ENCODE measurements at regions not wholly inside any gene's neighbourhood (a gene's known extent, or its start where the extent isn't known, plus 50 kb on each side); places are given as distances from the start of the nearest gene placed in this dataset.

- POLR2A ChIA-PET (ENCODE audit: unreplicated experiment): no interaction called here
- H2AFZ ChIP-seq (ENCODE audit: low read length): no peak overlapping the region
- H4K20me1 ChIP-seq (ENCODE audit: low read length): no peaks in the 10 kb centered on the region
Measured at GRCh38 chr1:40922969-40923368, 56.5 kb upstream of the CTPS1 start.

GRCh38 chr1:40923511-40924020 is 55.9 kb upstream of the CTPS1 start:
- Histone ChIP-seq H3K4me1 (ENCODE audit: insufficient read depth, low read length) (no peaks in the 10 kb centered on the region), H3K9ac (ENCODE audit: low read length) (no peak overlapping the region), H3K4me2 (ENCODE audit: low read length) (no peak overlapping the region), H3F3A (ENCODE audit: low read length, unreplicated experiment) (no peaks in the 10 kb centered on the region), H3K36me3 (ENCODE audit: low read depth, low read length) (no peaks in the 10 kb centered on the region), H3K9me3 (ENCODE audit: low read length) (no peaks in the 10 kb centered on the region), H3K4me3 (ENCODE audit: low read length) (no peak overlapping the region), H3K27ac (ENCODE audit: low read length) (no peak overlapping the region), H2AFZ (ENCODE audit: low read length) (no peak overlapping the region), H4K20me1 (ENCODE audit: low read length) (no peaks in the 10 kb centered on the region), H3K27me3 (ENCODE audit: low read length) (no peaks in the 10 kb centered on the region), H3K79me2 (ENCODE audit: low read length) (no peaks in the 10 kb centered on the region), H3K9me2 (replicated peaks; ENCODE audit: low read length) (no peaks in the 10 kb centered on the region)
- ChIA-PET CTCF (no interaction called here), POLR2A (ENCODE audit: unreplicated experiment) (no interaction called here)
- ATAC-seq: no peak
- BruUV-seq (replicated peaks): no TSS peak
- no peak for DNase-seq
- no peak for TF ChIP-seq EZH2 (IDR thresholded peaks at IDR 0.05; ENCODE audit: low read length, unreplicated experiment)
- intact Hi-C loops (cut with micrococcal nuclease): no loop called here

More at GRCh38 chr1:40922969-40923368, 56.5 kb upstream of the CTPS1 start:
- CTCF ChIA-PET: no interaction called here
- H3K4me2 ChIP-seq (ENCODE audit: low read length): no peak overlapping the region
- DNase-seq: no peak
- H3K4me3 ChIP-seq (ENCODE audit: low read length): no peak overlapping the region
- TF ChIP-seq EZH2 (IDR thresholded peaks at IDR 0.05; ENCODE audit: low read length, unreplicated experiment): no peak
- no peak for TF ChIP-seq EZH2phosphoT487 (IDR thresholded peaks at IDR 0.05; ENCODE audit: borderline replicate concordance, low read length)
- no peak for TF ChIP-seq CTCF (conservative IDR thresholded peaks at IDR 0.05; ENCODE audit: low read depth, low read length)
- ATAC-seq: no peak
- intact Hi-C loops (cut with micrococcal nuclease): no loop called here
- H3K9ac ChIP-seq (ENCODE audit: low read length): no peak overlapping the region
- no peaks in the 10 kb centered on the region for H3K79me2 ChIP-seq (ENCODE audit: low read length)
- H3K9me2 ChIP-seq (replicated peaks; ENCODE audit: low read length): no peaks in the 10 kb centered on the region
- no peaks in the 10 kb centered on the region for H3K4me1 ChIP-seq (ENCODE audit: insufficient read depth, low read length)
- no peaks in the 10 kb centered on the region for H3K27me3 ChIP-seq (ENCODE audit: low read length)
- H3K27ac ChIP-seq (ENCODE audit: low read length): no peak overlapping the region
- no peaks in the 10 kb centered on the region for H3F3A ChIP-seq (ENCODE audit: low read length, unreplicated experiment)
- no peaks in the 10 kb centered on the region for H3K9me3 ChIP-seq (ENCODE audit: low read length)
- BruUV-seq (replicated peaks): no TSS peak
- H3K36me3 ChIP-seq (ENCODE audit: low read depth, low read length): no peaks in the 10 kb centered on the region

- H3K4me2 ChIP-seq (ENCODE audit: low read length): no peak overlapping the region
- H3K9ac ChIP-seq (ENCODE audit: low read length): no peak overlapping the region
- no peak overlapping the region for H3K4me3 ChIP-seq (ENCODE audit: low read length)
- no peaks in the 10 kb centered on the region for H4K20me1 ChIP-seq (ENCODE audit: low read length)
- no TSS peak for BruUV-seq (replicated peaks)
- intact Hi-C loops (cut with micrococcal nuclease): no loop called here
- no peak for TF ChIP-seq EZH2 (IDR thresholded peaks at IDR 0.05; ENCODE audit: low read length, unreplicated experiment)
- TF ChIP-seq CTCF (conservative IDR thresholded peaks at IDR 0.05; ENCODE audit: low read depth, low read length): no peak
- TF ChIP-seq EZH2phosphoT487 (IDR thresholded peaks at IDR 0.05; ENCODE audit: borderline replicate concordance, low read length): no peak
- no peaks in the 10 kb centered on the region for H3K36me3 ChIP-seq (ENCODE audit: low read depth, low read length)
- ChIA-PET CTCF (interaction anchor here (0.6 kb wide), 1 partner anchor 74 kb away, joined by 8 read pairs; no protein-coding TSS in a partner anchor), POLR2A (ENCODE audit: unreplicated experiment) (no interaction called here)
- no peaks in the 10 kb centered on the region for H3K9me3 ChIP-seq (ENCODE audit: low read length)
- H3K9me2 ChIP-seq (replicated peaks; ENCODE audit: low read length): no peaks in the 10 kb centered on the region
- H3K27me3 ChIP-seq (ENCODE audit: low read length): no peaks in the 10 kb centered on the region
- no peak for DNase-seq
- H2AFZ ChIP-seq (ENCODE audit: low read length): no peak overlapping the region
- no peak overlapping the region for H3K27ac ChIP-seq (ENCODE audit: low read length)
- no peaks in the 10 kb centered on the region for H3K4me1 ChIP-seq (ENCODE audit: insufficient read depth, low read length)
- H3K79me2 ChIP-seq (ENCODE audit: low read length): no peaks in the 10 kb centered on the region
- H3F3A ChIP-seq (ENCODE audit: low read length, unreplicated experiment): no peaks in the 10 kb centered on the region
- no peak for ATAC-seq
Measured at GRCh38 chr1:40924767-40925166, 54.7 kb upstream of the CTPS1 start.
